Astrocyte of the hippocampus (primary cell): ENCODE measurements at regions not wholly inside any gene's neighbourhood (a gene's known extent, or its start where the extent isn't known, plus 50 kb on each side); places are given as distances from the start of the nearest gene placed in this dataset.

Experiments used
- DNase-seq: peaks from one replicate; pipeline ENCODE4 v3.0.0; 2011; ENCODE audit warnings: low read depth, low spot score

DNA sequence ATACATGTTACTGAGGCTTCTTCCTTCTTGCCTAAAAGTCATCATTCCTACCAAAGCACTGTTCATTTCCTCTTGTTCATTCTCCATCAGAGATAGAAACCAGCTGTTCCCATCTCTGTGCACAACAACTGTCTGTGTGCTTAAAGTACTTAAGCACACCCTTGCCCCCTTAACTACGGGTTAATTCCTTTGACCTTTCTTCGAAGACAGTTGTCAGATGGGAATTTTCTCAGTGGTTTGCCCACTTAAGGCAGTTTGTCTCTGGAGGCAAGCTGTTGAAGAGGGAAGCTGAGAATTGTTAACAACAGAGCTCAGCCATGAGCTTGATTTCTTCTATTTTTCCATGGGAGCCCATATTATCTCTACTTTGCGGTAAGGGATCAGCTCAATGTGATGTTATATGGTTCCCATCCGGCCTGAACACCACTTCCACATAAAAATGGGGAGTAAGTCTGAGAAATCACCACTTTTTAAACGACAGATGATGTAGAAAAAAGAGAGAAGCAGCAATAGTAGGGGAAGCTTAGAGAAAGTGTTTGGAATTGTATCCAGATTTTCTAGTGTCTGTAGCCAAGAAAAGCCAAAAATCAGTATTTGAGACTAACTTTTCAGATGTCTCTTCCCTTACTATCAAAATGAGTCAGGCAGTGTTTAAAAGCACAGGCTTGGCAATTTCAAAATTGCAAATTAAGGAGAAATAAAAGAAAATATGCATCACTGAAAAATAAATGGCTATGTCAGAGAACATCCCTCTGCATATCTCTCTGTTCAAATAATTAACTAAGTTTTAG, 194.4 kb downstream of the SLIT2 start:
- DNase-seq = no peak

DNA sequence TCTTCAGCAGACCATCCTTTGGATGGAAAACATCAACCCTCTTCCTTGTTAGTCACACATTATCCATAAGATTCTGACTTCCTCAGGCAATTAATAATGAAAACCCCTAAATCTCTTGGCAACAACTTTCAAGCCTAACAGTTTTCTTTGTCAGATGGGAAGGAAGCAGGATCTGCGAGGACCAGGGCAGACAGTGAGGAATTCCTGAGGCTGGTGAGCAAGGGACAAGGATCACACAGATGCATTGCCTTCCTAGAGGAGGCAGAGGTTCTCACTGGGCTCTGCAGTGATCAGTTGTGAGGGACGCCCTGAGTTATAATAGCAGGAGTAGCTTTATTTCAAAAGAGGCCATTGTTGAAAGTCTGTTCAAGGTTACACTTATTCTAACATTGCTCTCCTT, 195.4 kb downstream of the SLIT2 start:
- no peak for DNase-seq

DNA sequence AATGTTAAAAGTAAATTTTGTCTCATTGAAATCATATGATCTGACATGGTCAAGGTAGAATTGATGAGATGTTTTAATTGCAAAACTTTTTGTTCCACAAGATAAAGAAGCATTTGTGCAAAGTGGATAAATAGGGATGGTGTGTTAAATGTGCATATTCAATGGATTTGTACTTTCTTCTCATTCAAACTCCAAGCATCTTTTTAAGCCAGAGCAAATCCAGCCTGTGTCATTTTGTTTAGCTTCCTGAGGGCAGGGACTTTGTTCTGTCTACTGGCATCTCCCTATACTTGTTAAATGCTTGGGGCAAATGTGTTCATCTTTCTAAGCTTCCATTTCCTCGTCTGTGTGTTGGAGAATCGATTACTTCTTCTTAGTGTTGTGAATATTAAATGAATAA, 200.3 kb downstream of the SLIT2 start:
- no peak for DNase-seq

DNA sequence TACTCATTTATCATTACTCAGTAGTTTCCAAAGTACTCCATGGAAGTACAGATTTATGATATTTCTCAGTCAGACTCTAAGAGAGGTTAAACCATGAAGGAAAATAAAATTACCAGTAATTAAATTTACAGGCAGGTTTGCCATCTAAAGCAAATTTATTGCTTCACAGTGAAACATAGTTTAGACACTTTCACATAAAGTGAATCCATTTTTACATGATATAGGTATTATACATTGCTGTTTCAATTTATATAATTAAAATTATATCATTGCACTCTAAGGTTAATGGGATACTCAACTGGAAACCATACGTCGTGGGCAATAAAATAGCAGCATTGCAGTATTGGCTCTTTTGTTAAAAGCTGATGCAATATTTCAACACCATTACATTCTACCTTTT, 202.8 kb downstream of the SLIT2 start:
- no peak for DNase-seq

DNA sequence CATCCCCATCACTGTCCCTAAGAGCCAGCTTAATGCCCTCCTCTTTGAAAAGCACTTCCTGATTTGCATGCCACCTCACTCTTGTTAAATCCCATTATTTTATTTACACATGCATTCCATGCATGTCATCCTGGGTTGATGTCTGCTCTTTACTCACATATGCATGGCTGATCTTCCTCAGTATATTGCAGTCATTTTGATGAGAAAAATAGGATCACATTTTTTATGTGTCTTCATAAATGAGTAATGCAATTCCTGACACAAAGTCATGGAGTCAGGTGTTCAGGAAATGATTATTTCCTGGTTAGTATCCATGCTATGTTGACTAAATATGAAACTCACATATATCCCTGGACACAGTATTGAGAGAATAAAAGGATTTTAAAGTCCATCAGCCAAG, 204.7 kb downstream of the SLIT2 start:
- no peak for DNase-seq

DNA sequence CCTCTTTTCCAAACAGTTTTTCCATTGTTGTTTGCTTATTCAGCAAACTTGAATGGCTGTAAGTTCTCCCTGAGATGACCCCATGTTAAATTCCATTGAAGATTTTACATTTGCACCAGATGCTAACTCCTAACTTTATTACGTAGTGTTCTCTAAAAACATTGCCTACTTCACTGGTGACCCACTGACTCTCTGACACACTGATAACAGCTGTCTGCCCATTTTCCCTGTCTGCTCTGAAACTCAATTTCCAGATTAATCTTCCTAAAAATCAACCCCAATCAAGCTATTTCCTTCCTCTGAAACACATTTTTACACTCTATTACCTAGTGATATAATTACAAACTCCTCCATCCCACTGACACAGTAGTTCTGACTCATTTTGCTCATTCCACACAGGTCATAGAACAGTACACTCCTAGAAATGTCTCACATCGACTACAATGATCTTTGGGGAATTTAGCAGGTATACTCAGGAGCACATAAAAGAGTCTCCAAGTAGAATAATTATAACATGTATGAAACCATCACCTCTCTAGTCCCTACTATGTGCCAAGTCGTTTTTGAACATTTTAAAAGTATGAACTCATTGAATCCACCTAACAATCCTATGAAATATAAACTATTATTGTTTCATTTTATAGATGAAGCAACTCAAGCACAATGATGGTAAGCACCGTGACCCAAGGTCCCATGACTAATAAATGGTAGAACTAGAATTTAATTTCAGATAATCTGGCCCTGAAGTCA, 210.9 kb downstream of the SLIT2 start:
- peak; percentile 4 for DNase-seq

DNA sequence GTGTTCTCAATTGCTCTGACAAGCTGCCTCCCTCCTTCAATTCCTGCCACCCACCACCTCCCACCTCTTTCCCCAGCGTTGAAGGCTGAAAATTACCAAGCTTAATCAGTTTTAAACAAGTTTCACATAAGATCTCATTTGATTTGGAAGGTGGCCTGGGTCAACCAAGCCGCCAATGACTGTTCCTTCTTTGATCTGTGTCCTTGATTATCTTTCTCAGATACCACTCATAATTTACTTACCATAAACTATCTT, 211.4 kb downstream of the SLIT2 start:
- no peak for DNase-seq

DNA sequence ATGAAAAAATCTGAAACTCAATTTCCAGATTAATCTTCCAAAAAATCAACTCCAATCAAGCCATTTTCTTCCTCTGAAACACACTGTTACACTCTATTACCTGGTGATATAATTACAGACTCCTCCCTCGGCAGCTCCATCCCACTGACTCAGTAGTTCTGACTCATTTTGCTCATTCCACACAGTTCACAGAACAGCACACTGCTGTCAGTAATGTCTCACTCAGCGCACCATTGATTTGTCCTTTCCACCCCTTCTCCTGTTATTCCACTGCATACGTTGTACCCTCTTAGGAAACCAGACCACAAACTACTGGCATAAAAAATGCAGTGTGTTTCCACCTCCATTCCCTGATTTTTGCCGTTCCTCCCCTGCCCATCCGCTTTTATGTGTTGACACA, 212.7 kb downstream of the SLIT2 start:
- DNase-seq = peak; percentile 69

DNA sequence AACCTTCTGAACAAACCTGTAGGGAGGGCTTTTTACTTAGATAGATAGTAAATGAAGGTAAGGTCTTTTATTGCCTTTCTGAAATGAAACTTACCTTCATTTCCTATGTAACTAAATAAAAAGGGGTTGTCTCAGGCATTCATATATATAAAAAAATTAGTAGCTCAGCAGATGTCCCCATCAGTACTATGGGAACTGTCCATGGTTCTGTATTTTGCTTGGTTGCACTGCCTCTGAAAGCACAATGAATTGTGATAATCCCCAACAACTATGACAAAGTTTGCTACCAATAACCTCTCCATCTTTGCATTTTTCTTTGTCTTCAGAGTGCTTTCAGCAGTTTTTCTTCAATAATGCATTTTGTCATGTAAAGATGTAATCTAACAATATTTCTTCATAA, 222.4 kb downstream of the SLIT2 start:
- peak; percentile 65 for DNase-seq

DNA sequence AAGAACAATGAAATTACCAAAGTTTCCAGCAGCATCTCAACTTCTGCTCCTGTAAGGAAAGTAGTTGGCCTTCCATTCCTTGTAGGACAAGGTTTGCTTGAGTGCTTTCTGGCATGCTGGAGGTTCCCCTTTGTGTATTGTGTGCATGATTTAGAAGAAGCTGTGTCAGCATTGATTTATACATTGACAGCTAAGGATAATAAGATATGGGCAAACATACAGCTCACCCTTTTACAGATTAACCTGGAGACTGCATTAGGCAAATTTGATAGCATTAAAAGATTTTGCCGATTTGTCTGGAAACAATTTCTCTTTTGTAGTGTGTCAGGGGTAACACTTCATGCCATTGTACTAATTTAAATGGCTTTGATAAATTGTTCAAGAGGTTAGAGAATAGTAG, 221.8 kb upstream of the PACRGL start:
- DNase-seq = no peak

DNA sequence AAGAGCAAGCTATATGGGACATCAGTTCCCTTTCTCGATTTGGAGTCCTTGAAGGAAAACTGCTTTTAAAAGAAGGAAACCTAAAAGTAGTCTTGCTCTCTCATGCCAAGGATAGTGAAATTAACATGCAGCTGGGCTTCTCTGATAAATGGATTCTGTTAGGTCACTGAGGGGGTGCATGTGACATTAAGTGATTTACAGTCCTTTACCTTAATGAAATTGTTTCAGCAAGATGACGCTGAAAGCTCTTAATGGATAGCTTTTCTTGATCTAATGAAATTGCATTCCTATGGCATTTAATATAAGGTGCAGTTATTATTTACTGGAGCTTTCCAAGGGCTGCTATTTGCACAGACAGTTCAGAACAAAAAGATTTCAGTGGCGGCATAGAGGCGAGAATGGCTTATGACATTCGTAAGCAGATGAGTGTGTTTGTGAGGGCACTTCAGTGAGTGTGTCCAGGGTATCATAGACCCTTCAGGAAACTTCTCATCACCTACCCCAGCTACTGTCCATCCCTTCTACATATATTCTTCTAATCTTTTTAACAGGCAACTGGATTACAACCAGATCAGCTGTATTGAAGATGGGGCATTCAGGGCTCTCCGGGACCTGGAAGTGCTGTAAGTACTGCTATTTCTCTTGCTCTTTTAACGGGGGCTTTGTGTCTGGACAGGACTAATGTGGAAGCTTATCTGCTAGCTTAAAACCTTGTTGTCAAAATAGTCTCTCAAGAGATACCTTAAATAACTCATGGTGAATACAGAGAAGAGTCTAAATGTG, 219.9 kb upstream of the PACRGL start:
- DNase-seq = no peak

DNA sequence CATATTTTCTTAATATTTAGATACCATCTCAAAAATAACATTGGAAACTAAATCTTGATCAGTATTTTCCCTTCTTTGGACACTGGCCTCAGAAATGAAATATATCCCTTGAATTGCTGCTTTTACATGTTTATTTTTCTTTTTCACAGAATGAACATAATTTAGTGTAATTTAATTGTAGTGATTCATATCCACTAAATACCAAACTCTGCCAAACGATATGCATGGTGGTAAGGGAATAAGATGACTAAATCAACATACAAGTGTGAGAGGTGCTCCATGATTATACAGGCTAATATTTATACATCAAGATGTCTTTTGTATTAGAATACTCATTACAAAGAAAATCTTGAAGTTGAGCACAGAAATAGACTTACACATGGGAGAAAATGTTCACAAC, 216.8 kb upstream of the PACRGL start:
- DNase-seq = no peak

DNA sequence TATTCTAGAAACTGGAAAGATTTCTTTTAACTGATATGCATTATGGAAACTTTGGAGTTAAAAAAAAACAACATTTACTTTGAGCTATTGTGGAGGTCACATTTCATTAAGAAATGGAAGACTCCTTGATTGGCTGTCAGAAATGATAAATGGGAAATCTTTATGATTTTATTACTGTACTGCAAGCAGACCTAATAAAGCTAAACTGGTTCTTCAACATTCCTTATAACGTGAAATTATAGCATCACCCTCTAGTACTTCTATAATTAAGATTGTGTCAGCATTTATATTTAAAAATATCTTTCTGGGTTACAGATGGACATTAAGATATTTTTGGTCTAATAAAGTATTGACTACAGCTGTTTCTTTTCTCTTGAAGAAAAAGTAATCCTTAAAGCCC, 213.8 kb upstream of the PACRGL start:
- no peak for DNase-seq

DNA sequence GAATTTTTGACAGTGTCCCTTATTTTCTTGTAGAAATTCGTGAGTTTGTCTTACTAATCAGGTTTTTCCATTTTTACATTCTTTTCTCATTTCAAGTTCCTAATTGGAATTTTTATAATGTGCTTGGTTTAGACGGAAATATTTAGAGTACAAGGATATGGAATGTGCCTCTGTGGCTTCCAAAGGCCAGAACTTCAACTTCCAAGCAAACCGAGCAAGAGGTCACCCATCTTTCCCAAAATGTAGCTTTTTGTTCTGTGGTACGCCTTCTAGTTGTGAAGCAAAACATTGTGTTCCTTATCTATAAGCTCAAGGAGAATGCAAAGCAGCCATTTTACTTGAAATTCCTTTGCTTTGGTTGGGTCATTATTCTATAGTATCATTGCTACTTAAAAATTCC, 212.8 kb upstream of the PACRGL start:
- no peak for DNase-seq

DNA sequence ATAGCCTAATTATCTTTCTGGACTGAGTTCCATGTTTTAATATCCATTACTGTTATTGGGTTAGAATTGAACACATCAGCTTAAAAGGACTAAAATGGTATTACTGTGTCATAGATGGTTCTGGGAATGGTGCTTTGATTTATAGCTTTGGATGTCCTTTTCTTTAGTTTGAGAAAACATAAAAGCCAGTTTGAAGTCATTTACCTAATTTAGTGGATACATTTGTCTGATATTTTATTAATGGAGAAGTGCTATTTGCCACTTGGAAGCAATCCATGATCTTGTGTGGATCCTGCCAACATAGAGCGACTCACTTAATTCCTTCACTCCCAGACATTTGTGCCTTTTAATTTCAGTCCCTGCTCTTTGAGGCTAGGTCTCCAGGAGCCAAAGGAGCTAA, 212.4 kb upstream of the PACRGL start:
- DNase-seq = peak; percentile 9

DNA sequence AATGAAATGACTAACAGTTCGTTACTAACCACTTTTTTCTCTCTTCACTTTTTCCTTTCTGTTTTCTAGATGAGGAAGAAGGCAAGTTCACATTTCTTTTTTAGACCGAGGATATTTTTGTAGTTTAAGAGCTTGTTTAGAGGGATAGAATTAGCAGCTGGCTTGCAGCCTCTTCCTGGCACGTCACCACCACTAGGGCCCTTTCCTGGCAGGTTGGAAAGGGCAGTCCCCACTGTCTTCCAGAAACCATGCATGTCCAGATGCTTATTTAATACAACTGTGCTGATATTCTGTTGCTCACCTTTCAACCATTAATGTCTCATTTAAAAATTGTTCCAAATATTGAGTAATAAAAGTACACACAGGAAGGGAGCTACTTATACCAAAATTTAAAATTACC, 209.5 kb upstream of the PACRGL start:
- no peak for DNase-seq

DNA sequence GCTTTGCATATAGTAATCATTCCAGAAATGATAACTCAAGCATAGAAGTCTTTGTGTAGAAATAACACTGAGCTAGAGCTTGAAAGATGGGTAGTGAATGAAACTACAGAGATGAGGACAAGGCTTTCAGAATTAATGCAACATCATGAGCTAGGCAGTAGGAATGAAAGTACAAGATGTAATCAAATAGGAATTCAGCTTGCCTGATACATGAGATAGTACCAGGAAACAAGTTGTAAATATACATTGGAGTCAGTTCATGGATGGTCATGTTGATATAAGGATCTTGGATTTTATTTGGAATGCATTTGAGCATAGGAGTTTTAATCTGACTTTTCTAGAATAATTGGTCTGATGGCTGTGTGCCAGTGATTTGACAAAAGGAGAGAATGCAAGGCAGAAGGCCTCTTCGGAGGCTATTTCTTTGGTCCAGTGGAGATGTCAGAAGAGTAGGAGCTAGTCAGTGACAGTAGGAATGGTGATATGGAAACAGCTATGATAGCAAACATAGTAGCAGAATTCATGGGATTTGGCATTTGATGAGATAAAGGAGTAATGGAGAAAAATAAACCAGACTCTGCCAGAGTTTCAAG, 206.4 kb upstream of the PACRGL start:
- DNase-seq = peak; percentile 7

DNA sequence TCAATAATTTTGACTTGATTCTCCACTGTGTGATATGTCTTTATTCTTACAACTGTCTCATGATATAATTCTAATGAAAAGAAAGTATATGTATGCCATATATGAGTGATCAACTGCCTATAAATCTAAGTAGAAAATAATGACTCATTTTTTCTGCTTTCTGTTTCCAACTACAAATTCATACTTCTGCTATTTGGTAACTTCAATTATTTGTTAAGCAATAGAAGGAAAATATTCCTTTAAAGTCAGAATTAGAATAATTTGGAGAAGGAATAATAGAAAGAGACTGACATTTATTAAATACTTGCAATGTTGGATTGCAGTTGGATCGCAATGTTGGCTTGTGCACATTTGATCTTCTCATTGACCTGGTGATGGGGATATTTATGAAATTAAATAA, 204.2 kb upstream of the PACRGL start:
- DNase-seq = no peak

DNA sequence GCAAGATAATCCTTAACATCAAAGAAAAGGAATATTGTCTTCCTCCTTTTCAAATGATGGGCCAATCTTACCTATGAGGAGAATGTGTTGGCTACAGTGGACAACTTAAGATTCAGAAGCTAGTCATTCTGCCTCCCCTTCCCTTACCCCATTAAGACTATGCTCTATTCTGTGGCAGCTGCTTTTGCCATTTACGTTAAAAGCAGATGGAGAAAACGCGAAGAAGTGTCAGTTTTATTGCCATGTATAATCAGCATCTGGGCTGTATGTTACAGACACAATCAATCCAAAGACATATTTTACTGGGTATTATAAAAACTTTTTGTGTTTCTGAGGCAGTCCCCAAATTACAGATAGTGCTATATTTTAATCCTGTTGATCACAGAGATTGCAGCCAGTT, 196.1 kb upstream of the PACRGL start:
- no peak for DNase-seq

DNA sequence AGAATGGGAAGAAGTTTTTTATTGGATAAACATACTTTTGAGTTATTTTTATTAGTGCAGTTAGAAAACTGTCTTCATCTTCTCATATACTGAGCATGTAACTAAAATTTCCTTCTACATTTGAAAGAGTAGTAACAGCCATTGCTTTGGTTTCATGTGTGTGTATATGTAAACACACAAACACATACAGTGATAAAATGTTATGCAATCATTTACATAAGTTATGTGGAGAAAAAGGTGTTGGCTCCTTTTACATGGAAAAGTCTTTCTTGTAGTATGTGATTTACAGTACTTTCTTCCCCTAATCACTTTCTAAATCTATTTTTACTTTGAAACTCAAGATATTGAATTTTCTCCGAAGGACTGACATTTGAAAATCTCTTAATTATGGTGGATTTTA, 194.3 kb upstream of the PACRGL start:
- DNase-seq = no peak

DNA sequence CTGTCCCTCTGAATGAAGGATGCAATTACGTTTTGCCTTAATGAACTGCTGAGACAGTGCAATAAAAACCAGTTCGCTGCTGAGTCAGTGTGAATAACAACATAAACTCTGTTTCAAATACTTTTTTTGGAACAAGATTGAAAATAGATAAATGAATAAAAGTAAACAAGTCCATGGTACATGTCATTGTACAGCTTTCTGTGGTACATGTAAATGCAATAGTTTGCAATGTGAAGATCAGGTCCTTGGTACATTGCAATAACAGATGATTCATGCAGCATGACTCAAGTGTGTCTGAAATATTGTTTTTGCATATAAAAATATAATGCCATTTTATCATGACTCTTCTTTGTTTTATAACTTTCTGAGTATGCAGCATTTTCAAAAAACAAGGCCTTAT, 193.4 kb upstream of the PACRGL start:
- DNase-seq = peak; percentile 11

DNA sequence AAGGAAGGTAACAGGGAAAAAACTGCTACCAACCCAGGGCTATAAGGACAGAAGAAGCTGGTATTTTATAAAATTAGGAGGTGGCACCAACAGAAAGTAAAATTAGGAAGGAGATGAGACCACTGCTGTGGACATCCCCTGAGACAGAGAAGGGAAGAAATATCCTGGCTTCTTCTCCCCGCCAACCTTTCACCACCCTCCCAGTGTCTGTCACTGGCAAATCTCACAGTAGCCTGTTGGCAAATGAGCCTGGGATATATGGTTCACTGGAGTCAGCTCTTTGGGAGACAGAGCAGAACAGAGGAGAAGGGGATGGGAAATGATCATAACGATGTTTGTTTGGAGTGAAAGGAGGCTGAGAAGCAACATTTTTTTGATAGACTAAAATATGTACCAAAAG, 190.9 kb upstream of the PACRGL start:
- DNase-seq = no peak
